ENCODE measurements at regions not wholly inside any gene's neighbourhood (a gene's known extent, or its start where the extent isn't known, plus 50 kb on each side); places are given as distances from the start of the nearest gene placed in this dataset.

DNA sequence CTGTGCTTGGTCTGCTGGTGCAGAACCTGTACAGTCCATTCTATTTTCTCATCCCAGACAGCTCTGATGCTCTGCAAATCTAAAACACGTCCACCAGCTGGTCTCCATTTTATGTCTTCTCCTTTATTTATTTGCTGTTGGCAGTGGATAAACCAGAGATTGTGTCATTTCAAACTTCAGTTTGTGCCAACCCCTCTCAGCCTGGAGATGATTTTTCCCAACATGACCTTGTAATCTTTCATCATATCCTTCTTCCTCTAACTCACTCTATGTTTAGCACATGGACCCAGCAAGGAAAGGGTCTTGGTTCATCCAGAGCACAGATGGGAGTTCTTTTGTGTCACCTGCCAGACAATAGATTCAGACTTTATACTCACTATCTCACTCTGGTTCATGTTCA lies 273.2 kb downstream of the MTX2 start:
- no peak for TF ChIP-seq POLR2AphosphoS5 (IDR thresholded peaks at IDR 0.05)
- TF ChIP-seq CTCF (IDR thresholded peaks at IDR 0.05), result no peak

All from stomach (tissue), 4 donors.